HEK293T (cell line): ENCODE measurements at regions not wholly inside any gene's neighbourhood (a gene's known extent, or its start where the extent isn't known, plus 50 kb on each side); places are given as distances from the start of the nearest gene placed in this dataset.

Experiments used
- FOXM1 ChIP-seq: fragments of 450-650 bp; IDR thresholded peaks from 2 replicates; pipeline ENCODE4 v1.6.1; 2017; ENCODE audit warnings: mild to moderate bottlenecking, borderline replicate concordance
- L3MBTL2 ChIP-seq: fragments of 450-650 bp; conservative IDR thresholded peaks from 2 replicates; pipeline ENCODE4 v1.6.1; 2016; ENCODE audit warnings: mild to moderate bottlenecking
- SP1 ChIP-seq: fragments of 450-650 bp; IDR thresholded peaks from 2 replicates; pipeline ENCODE4 v1.6.1; 2017
- ZNF384 ChIP-seq: fragments of 450-650 bp; IDR thresholded peaks from 2 replicates; pipeline ENCODE4 v1.6.1; 2016

DNA sequence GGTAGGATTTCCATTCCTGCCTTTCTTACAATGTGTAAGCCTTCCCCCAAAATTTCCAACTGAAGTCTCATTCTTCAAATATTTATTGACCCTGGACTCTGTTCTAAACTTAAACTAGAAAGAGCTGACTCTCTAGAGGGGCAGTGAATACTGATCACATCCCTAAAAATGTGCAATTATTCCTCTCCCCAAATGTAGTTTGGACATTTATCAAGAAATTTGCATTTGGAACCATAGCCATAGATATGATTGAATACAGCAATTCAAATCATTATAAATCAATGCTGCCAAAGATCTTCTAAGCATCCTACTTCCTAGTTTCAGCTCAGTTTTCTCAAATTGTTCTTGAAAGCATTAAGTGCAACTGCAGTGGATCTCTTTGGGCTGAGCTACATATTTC is 525.7 kb downstream of the RAB28 start:
- no peak for TF ChIP-seq ZNF384
- no peak for TF ChIP-seq FOXM1
- no peak for TF ChIP-seq L3MBTL2
- TF ChIP-seq SP1 = no peak
